SK-N-SH (cell line): ENCODE measurements at regions not wholly inside any gene's neighbourhood (a gene's known extent, or its start where the extent isn't known, plus 50 kb on each side); places are given as distances from the start of the nearest gene placed in this dataset.

Source experiments
- CTCF ChIA-PET: fragments of 300-600, 350-600 bp; formaldehyde crosslinking; extraction: SDS; loops from one replicate; lab custom pipeline; 2021; lab: Yijun Ruan, JAX
- POLR2A ChIA-PET: fragments of 350-600 bp; sonication (Branson Sonifier 250); formaldehyde crosslinking; extraction: SDS; loops from one replicate; lab custom pipeline; 2020; ENCODE audit warnings: antibody characterized with exemption, inconsistent platforms; lab: Yijun Ruan, JAX
- DNase-seq: peaks from one replicate; pipeline ENCODE4 v3.0.0; 2012
- H2AFZ ChIP-seq: fragments of 200-600 bp; sonication (generic); 2 replicates; pipeline ENCODE4 v1.8.1; 2016; ENCODE audit warnings: antibody characterized with exemption, mild to moderate bottlenecking, low read depth
- H3F3A ChIP-seq: fragments of 200-600 bp; sonication (generic); replicated peaks from 2 replicates; pipeline ENCODE3; 2016; ENCODE audit warnings: antibody characterized with exemption, mild to moderate bottlenecking; ENCODE audit not compliant: insufficient read depth
- H3K27ac ChIP-seq, 2 experiments: fragments of 200-500 bp in 1 of 2; fragments of 200-600 bp in 1 of 2; sonication (Bioruptor generic) in 1 of 2; sonication (generic), shearing (Covaris generic) in 1 of 2; 2 replicates each; pipeline versions ENCODE4 v1.5.1 to v1.6.1; 2014 to 2016; ENCODE audit warnings: low read depth in 2 of 2, inconsistent platforms in 1 of 2, low read length in 1 of 2, mild to moderate bottlenecking in 1 of 2, mixed read lengths in 1 of 2
- H3K27me3 ChIP-seq: fragments of 200-600 bp; sonication (generic), shearing (Covaris generic); 2 replicates; pipeline ENCODE4 v1.6.1; 2016; ENCODE audit warnings: mixed run types; ENCODE audit not compliant: insufficient read depth
- H3K36me3 ChIP-seq, 2 experiments: fragments of 200-500 bp in 1 of 2; fragments of 200-600 bp in 1 of 2; sonication (Bioruptor generic) in 1 of 2; sonication (generic) in 1 of 2; replicated peaks in 1 of 2; 2 replicates each; pipeline versions ENCODE3 to v1.5.1; 2014 to 2016; ENCODE audit warnings: low read length in 1 of 2, mild to moderate bottlenecking in 1 of 2; ENCODE audit not compliant: insufficient read depth in 2 of 2, control insufficient read depth in 1 of 2
- H3K4me1 ChIP-seq, 2 experiments: fragments of 200-500 bp in 1 of 2; fragments of 200-600 bp in 1 of 2; sonication (Bioruptor generic) in 1 of 2; sonication (generic), shearing (Covaris generic) in 1 of 2; 2 replicates each; pipeline versions ENCODE4 v1.5.1 to v1.6.1; 2014 to 2016; ENCODE audit warnings: low read depth in 1 of 2, low read length in 1 of 2, mixed run types in 1 of 2; ENCODE audit not compliant: insufficient read depth in 2 of 2, control insufficient read depth in 1 of 2
- H3K4me2 ChIP-seq: fragments of 200-600 bp; sonication (generic), shearing (Covaris generic); 2 replicates; pipeline ENCODE4 v1.6.1; 2017; ENCODE audit warnings: mixed run types
- H3K4me3 ChIP-seq, 2 experiments: fragments of 200-500 bp in 1 of 2; fragments of 200-600 bp in 1 of 2; sonication (Bioruptor generic) in 1 of 2; sonication (generic), shearing (Covaris generic) in 1 of 2; 2 replicates each; pipeline versions ENCODE4 v1.5.1 to v1.8.1; 2014 to 2016; ENCODE audit warnings: low read depth in 2 of 2, inconsistent platforms in 1 of 2, low read length in 1 of 2, mild to moderate bottlenecking in 1 of 2, mixed read lengths in 1 of 2, moderate library complexity in 1 of 2
- H3K79me2 ChIP-seq: fragments of 200-600 bp; sonication (generic); 2 replicates; pipeline ENCODE4 v1.8.1; 2017; ENCODE audit warnings: mild to moderate bottlenecking; ENCODE audit not compliant: insufficient read depth
- H3K9ac ChIP-seq: fragments of 200-600 bp; sonication (generic); 2 replicates; pipeline ENCODE4 v1.6.1; 2017; ENCODE audit warnings: mixed run types
- H3K9me2 ChIP-seq: fragments of 200-600 bp; sonication (generic); 2 replicates; pipeline ENCODE4 v1.6.1; 2017; ENCODE audit warnings: mixed run types
- H3K9me3 ChIP-seq: fragments of 200-600 bp; sonication (generic); 2 replicates; pipeline ENCODE4 v1.6.1; 2017; ENCODE audit warnings: mixed run types, mild to moderate bottlenecking, moderate library complexity
- H4K20me1 ChIP-seq: fragments of 200-600 bp; sonication (generic); 2 replicates; pipeline ENCODE4 v1.6.1; 2017; ENCODE audit warnings: mild to moderate bottlenecking, mixed run types; ENCODE audit not compliant: insufficient read depth
- EZH2phosphoT487 ChIP-seq: fragments of 200-600 bp; sonication (generic); IDR thresholded peaks from 2 replicates; pipeline ENCODE4 v1.6.1; 2017; ENCODE audit warnings: low read depth, mixed run types, mild to moderate bottlenecking, antibody characterized with exemption, moderate library complexity, borderline replicate concordance
- FOSL2 ChIP-seq: IDR thresholded peaks from 2 replicates; pipeline ENCODE4 v1.4.0; 2012; ENCODE audit warnings: low read depth, mild to moderate bottlenecking, moderate library complexity, borderline replicate concordance
- FOXJ3 ChIP-seq: sonication (generic); formaldehyde crosslinking; IDR thresholded peaks from 2 replicates; pipeline ENCODE4 v1.5.1; 2020; ENCODE audit warnings: mild to moderate bottlenecking, missing genetic modification reagents
- FOXM1 ChIP-seq: IDR thresholded peaks from 2 replicates; pipeline ENCODE4 v1.4.0; 2012; ENCODE audit warnings: low read depth, mild to moderate bottlenecking
- GABPA ChIP-seq: IDR thresholded peaks from 2 replicates; pipeline ENCODE4 v1.4.0; 2012; ENCODE audit warnings: low read depth, mild to moderate bottlenecking
- GATA2 ChIP-seq: sonication (generic); formaldehyde crosslinking; IDR thresholded peaks from 2 replicates; pipeline ENCODE4 v1.5.0; 2020; ENCODE audit warnings: mild to moderate bottlenecking, missing genetic modification reagents
- MEF2A ChIP-seq: IDR thresholded peaks from 2 replicates; pipeline ENCODE4 v1.4.0; 2012; ENCODE audit warnings: low read depth, borderline replicate concordance
- MXI1 ChIP-seq: IDR thresholded peaks from 2 replicates; pipeline ENCODE4 v1.6.1; 2012; ENCODE audit warnings: mild to moderate bottlenecking, low read depth, low read length, improper control_type of control experiment
- NFIC ChIP-seq: IDR thresholded peaks from 2 replicates; pipeline ENCODE4 v1.4.0; 2012; ENCODE audit warnings: borderline replicate concordance
- NRF1 ChIP-seq: IDR thresholded peaks from 2 replicates; pipeline ENCODE4 v1.6.1; 2012; ENCODE audit warnings: low read depth, mild to moderate bottlenecking, low read length
- POLR2AphosphoS5 ChIP-seq: IDR thresholded peaks from 2 replicates; pipeline ENCODE4 v1.6.1; 2012; ENCODE audit warnings: low read depth, low read length
- RAD21 ChIP-seq: IDR thresholded peaks from 2 replicates; pipeline ENCODE4 v1.6.1; 2012; ENCODE audit warnings: mild to moderate bottlenecking, low read length
- RCOR1 ChIP-seq: fragments of 150-350 bp; IDR thresholded peaks from 2 replicates; pipeline ENCODE4 v1.6.1; 2017; ENCODE audit warnings: antibody characterized with exemption, low read length
- RXRA ChIP-seq: IDR thresholded peaks from 2 replicates; pipeline ENCODE4 v1.4.0; 2012; ENCODE audit warnings: low read depth, mild to moderate bottlenecking, borderline replicate concordance
- SIN3A ChIP-seq: IDR thresholded peaks from 2 replicates; pipeline ENCODE4 v1.6.1; 2012; ENCODE audit warnings: low read depth, mild to moderate bottlenecking, low read length, moderate library complexity, borderline replicate concordance
- SMC3 ChIP-seq: IDR thresholded peaks from 2 replicates; pipeline ENCODE4 v1.6.1; 2012; ENCODE audit warnings: low read depth, low read length, improper control_type of control experiment
- TAF1 ChIP-seq: IDR thresholded peaks from 2 replicates; pipeline ENCODE4 v1.6.1; 2012; ENCODE audit warnings: low read depth, mild to moderate bottlenecking, low read length, moderate library complexity, borderline replicate concordance
- TCF12 ChIP-seq: IDR thresholded peaks from 2 replicates; pipeline ENCODE4 v1.4.0; 2012
- YY1 ChIP-seq: IDR thresholded peaks from 2 replicates; pipeline ENCODE4 v1.4.0; 2012; ENCODE audit warnings: low read depth, mild to moderate bottlenecking
- WGBS: methylation state at CpG from one replicate; pipeline ENCODE4 v1.1.6; 2017; ENCODE audit warnings: low lambda C conversion rate; 5-methylcytosine and 5-hydroxymethylcytosine counted together
- TF ChIP-seq, protein P1 (sequence below): fragments of 150-350 bp; IDR thresholded peaks from 2 replicates; pipeline ENCODE4 v1.6.1; 2017; ENCODE audit warnings: antibody characterized with exemption, low read length, low read depth, borderline replicate concordance
- TF ChIP-seq, protein P2 (sequence below): IDR thresholded peaks from 2 replicates; pipeline ENCODE4; 2012
- TF ChIP-seq, protein P3 (sequence below): IDR thresholded peaks from 2 replicates; pipeline ENCODE4 v1.4.0; 2012; ENCODE audit warnings: low read depth, borderline replicate concordance
- TF ChIP-seq, protein P4 (sequence below): fragments of 150-350 bp; IDR thresholded peaks from 2 replicates; pipeline ENCODE4 v1.6.1; 2016; ENCODE audit warnings: mild to moderate bottlenecking, low read depth, low read length
- TF ChIP-seq, protein P5 (sequence below): IDR thresholded peaks from 2 replicates; pipeline ENCODE4 v1.4.0; 2012; ENCODE audit warnings: low read depth, borderline replicate concordance
- TF ChIP-seq, protein P6 (sequence below): IDR thresholded peaks from 2 replicates; pipeline ENCODE4 v1.6.1; 2012; ENCODE audit warnings: mild to moderate bottlenecking, low read depth, low read length, moderate library complexity

DNA sequence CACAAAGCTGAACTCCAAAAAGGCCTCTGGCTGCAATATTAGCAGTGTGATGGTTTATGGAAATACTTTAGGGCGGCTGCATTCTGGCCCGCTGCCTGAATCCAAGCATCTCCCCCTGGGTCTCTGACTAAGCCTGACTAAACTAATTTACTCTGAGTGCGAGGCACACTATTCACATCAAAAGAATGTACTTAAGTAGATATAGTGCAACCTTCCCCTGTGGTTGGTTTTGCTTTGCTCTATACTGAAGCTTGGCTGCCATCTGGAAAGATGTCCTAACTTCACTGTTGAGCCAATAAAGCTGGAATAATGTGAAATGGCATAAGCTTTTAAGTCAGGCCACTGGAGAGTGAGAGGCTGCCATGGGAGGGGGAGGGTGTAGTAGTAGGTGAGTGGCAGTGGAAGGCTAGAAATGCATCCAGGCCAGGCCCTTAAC, 321.6 kb downstream of the AASDHPPT start:
- Histone ChIP-seq H3K4me1 (peaks cover 7 to 30% of the 10 kb centered on the region in 2 experiments), H3K9me2 (no peaks in the 10 kb centered on the region), H3K27ac (peak overlapping the region; percentile 80 to 97; a peak in 3 of 4 replicates), H3K27me3 (no peaks in the 10 kb centered on the region), H3K4me3 (no peak overlapping the region), H3F3A (peaks cover 45% of the 10 kb centered on the region), H3K36me3 (peaks cover 0 to 3% of the 10 kb centered on the region in 2 experiments), H3K79me2 (no peaks in the 10 kb centered on the region), H2AFZ (no peak overlapping the region), H3K4me2 (peak overlapping the region; percentile 66), H3K9me3 (no peaks in the 10 kb centered on the region), H3K9ac (peak overlapping the region; percentile 67), H4K20me1 (no peaks in the 10 kb centered on the region)
- DNase-seq = peak; percentile 6
- ChIA-PET CTCF (interaction anchor here (0.6 to 1.1 kb wide), 2 partner anchors 22 to 755 kb away, joined by 3 to 5 read pairs; no protein-coding TSS in a partner anchor), POLR2A (no interaction called here)
- WGBS = 0% methylated on average over 3 of the region's 3 CpGs
- TF ChIP-seq TCF12 = peak; percentile 99
- peak; percentile 83; the same call in 1 of the 2 replicates for TF ChIP-seq SIN3A
- peak; percentile 88 for TF ChIP-seq MEF2A
- TF ChIP-seq SMC3 = peak; percentile 32
- TF ChIP-seq NRF1 = no peak
- TF ChIP-seq RXRA = peak; percentile 94
- TF ChIP-seq, protein P1, sequence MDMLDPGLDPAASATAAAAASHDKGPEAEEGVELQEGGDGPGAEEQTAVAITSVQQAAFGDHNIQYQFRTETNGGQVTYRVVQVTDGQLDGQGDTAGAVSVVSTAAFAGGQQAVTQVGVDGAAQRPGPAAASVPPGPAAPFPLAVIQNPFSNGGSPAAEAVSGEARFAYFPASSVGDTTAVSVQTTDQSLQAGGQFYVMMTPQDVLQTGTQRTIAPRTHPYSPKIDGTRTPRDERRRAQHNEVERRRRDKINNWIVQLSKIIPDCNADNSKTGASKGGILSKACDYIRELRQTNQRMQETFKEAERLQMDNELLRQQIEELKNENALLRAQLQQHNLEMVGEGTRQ = no peak
- TF ChIP-seq, protein P2, sequence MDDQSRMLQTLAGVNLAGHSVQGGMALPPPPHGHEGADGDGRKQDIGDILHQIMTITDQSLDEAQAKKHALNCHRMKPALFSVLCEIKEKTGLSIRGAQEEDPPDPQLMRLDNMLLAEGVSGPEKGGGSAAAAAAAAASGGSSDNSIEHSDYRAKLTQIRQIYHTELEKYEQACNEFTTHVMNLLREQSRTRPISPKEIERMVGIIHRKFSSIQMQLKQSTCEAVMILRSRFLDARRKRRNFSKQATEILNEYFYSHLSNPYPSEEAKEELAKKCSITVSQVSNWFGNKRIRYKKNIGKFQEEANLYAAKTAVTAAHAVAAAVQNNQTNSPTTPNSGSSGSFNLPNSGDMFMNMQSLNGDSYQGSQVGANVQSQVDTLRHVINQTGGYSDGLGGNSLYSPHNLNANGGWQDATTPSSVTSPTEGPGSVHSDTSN = peak; percentile 97
- TF ChIP-seq GABPA = peak; percentile 36
- TF ChIP-seq FOSL2 = peak; percentile 99
- TF ChIP-seq, protein P3, sequence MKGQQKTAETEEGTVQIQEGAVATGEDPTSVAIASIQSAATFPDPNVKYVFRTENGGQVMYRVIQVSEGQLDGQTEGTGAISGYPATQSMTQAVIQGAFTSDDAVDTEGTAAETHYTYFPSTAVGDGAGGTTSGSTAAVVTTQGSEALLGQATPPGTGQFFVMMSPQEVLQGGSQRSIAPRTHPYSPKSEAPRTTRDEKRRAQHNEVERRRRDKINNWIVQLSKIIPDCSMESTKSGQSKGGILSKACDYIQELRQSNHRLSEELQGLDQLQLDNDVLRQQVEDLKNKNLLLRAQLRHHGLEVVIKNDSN = 0 out of 2 replicates have a peak, but pooled peaks have one; percentile 20
- TF ChIP-seq FOXJ3 (CRISPR knock-in tag) = no peak
- no peak for TF ChIP-seq GATA2 (CRISPR knock-in tag)
- TF ChIP-seq, protein P4, sequence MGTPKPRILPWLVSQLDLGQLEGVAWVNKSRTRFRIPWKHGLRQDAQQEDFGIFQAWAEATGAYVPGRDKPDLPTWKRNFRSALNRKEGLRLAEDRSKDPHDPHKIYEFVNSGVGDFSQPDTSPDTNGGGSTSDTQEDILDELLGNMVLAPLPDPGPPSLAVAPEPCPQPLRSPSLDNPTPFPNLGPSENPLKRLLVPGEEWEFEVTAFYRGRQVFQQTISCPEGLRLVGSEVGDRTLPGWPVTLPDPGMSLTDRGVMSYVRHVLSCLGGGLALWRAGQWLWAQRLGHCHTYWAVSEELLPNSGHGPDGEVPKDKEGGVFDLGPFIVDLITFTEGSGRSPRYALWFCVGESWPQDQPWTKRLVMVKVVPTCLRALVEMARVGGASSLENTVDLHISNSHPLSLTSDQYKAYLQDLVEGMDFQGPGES = no peak
- TF ChIP-seq POLR2AphosphoS5 = peak; percentile 87
- TF ChIP-seq NFIC = peak; percentile 99
- no peak for TF ChIP-seq MXI1
- no peak for TF ChIP-seq RCOR1
- no peak for TF ChIP-seq EZH2phosphoT487
- TF ChIP-seq, protein P5, sequence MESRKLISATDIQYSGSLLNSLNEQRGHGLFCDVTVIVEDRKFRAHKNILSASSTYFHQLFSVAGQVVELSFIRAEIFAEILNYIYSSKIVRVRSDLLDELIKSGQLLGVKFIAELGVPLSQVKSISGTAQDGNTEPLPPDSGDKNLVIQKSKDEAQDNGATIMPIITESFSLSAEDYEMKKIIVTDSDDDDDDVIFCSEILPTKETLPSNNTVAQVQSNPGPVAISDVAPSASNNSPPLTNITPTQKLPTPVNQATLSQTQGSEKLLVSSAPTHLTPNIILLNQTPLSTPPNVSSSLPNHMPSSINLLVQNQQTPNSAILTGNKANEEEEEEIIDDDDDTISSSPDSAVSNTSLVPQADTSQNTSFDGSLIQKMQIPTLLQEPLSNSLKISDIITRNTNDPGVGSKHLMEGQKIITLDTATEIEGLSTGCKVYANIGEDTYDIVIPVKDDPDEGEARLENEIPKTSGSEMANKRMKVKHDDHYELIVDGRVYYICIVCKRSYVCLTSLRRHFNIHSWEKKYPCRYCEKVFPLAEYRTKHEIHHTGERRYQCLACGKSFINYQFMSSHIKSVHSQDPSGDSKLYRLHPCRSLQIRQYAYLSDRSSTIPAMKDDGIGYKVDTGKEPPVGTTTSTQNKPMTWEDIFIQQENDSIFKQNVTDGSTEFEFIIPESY = peak; percentile 87
- TF ChIP-seq TAF1 = no peak; the same call in 1 of the 2 replicates
- TF ChIP-seq FOXM1 = peak; percentile 97
- TF ChIP-seq, protein P6, sequence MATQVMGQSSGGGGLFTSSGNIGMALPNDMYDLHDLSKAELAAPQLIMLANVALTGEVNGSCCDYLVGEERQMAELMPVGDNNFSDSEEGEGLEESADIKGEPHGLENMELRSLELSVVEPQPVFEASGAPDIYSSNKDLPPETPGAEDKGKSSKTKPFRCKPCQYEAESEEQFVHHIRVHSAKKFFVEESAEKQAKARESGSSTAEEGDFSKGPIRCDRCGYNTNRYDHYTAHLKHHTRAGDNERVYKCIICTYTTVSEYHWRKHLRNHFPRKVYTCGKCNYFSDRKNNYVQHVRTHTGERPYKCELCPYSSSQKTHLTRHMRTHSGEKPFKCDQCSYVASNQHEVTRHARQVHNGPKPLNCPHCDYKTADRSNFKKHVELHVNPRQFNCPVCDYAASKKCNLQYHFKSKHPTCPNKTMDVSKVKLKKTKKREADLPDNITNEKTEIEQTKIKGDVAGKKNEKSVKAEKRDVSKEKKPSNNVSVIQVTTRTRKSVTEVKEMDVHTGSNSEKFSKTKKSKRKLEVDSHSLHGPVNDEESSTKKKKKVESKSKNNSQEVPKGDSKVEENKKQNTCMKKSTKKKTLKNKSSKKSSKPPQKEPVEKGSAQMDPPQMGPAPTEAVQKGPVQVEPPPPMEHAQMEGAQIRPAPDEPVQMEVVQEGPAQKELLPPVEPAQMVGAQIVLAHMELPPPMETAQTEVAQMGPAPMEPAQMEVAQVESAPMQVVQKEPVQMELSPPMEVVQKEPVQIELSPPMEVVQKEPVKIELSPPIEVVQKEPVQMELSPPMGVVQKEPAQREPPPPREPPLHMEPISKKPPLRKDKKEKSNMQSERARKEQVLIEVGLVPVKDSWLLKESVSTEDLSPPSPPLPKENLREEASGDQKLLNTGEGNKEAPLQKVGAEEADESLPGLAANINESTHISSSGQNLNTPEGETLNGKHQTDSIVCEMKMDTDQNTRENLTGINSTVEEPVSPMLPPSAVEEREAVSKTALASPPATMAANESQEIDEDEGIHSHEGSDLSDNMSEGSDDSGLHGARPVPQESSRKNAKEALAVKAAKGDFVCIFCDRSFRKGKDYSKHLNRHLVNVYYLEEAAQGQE = 0 out of 2 replicates have a peak, but pooled peaks have one; percentile 62
- peak; percentile 75; the same call in 1 of the 2 replicates for TF ChIP-seq YY1
- TF ChIP-seq RAD21 = peak; percentile 32; the same call in 1 of the 2 replicates
